Panc1 (cell line): ENCODE measurements at regions not wholly inside any gene's neighbourhood (a gene's known extent, or its start where the extent isn't known, plus 50 kb on each side); places are given as distances from the start of the nearest gene placed in this dataset.

ENCODE experiments used
- ATAC-seq: fragments of 200-7000 bp; cut with Tn5 transposase; 2 replicates; pipeline ENCODE4 v1.9.1; 2020; ENCODE audit warnings: mild to moderate bottlenecking, moderate library complexity
- BruUV-seq: library from RNA; stranded (reverse); fragments of 400-500 nt; replicated peaks from 2 replicates; lab custom pipeline; 2021; lab: Mats Ljungman, UMichigan
- CTCF ChIA-PET: fragments of 300-600 bp; sonication (Branson Sonifier 250); formaldehyde crosslinking; loops from one replicate; lab custom pipeline; 2022; ENCODE audit warnings: antibody characterized with exemption; lab: Charles Lee
- POLR2A ChIA-PET: fragments of 300-600 bp; sonication (Branson Sonifier 250); formaldehyde crosslinking; loops from one replicate; lab custom pipeline; 2022; ENCODE audit warnings: antibody characterized with exemption; lab: Charles Lee
- DNase-seq: peaks from one replicate; pipeline ENCODE4 v3.0.0-alpha.2; 2010; ENCODE audit warnings: low read depth, low spot score
- H3K27ac ChIP-seq: 2 replicates; pipeline ENCODE4 v1.5.1; 2011; ENCODE audit warnings: mild to moderate bottlenecking, low read length, inconsistent platforms
- H3K27me3 ChIP-seq: fragments of 200-500 bp; sonication (Bioruptor generic); 2 replicates; pipeline ENCODE4 v1.6.0; 2014; ENCODE audit warnings: low read length, inconsistent platforms; ENCODE audit not compliant: control insufficient read depth, insufficient read depth
- H3K36me3 ChIP-seq: fragments of 200-500 bp; sonication (Bioruptor generic); 2 replicates; pipeline ENCODE4 v1.5.1; 2014; ENCODE audit warnings: inconsistent platforms, mild to moderate bottlenecking, low read length, moderate library complexity; ENCODE audit not compliant: control insufficient read depth, insufficient read depth
- H3K4me1 ChIP-seq: 2 replicates; pipeline ENCODE4 v1.5.1; 2011; ENCODE audit warnings: inconsistent platforms, mild to moderate bottlenecking, low read length, moderate library complexity; ENCODE audit not compliant: control insufficient read depth, insufficient read depth
- H3K4me3 ChIP-seq, 2 experiments: 2 replicates each; pipeline ENCODE4 v1.5.1; 2011 to 2012; ENCODE audit warnings: low read depth in 2 of 2, low read length in 2 of 2, mild to moderate bottlenecking in 2 of 2, inconsistent platforms in 1 of 2, moderate library complexity in 1 of 2
- H3K9me3 ChIP-seq: fragments of 200-500 bp; sonication (Bioruptor generic); 2 replicates; pipeline ENCODE4 v1.5.1; 2014; ENCODE audit warnings: low read depth, mild to moderate bottlenecking, inconsistent platforms, low read length, moderate library complexity; ENCODE audit not compliant: control insufficient read depth, insufficient read depth
- CTCF ChIP-seq: fragments of 450-650 bp; IDR thresholded peaks from 2 replicates; pipeline ENCODE4 v1.5.1; 2017; ENCODE audit warnings: mild to moderate bottlenecking
- POLR2AphosphoS5 ChIP-seq: IDR thresholded peaks from 2 replicates; pipeline ENCODE4 v1.6.1; 2012; ENCODE audit warnings: mild to moderate bottlenecking, low read depth, low read length, moderate library complexity
- SIN3A ChIP-seq: IDR thresholded peaks from 2 replicates; pipeline ENCODE4 v1.6.1; 2012; ENCODE audit warnings: low read depth, mild to moderate bottlenecking, low read length, moderate library complexity, borderline replicate concordance; ENCODE audit not compliant: insufficient read depth
- TCF7L2 ChIP-seq: IDR thresholded peaks from 2 replicates; pipeline ENCODE4 v1.6.1; 2011; ENCODE audit warnings: mild to moderate bottlenecking, low read depth, low read length, inconsistent platforms
- in situ Hi-C: cut with HindIII; loops from 2 replicates; pipeline ENCODE4 v1.10.0; 2016; ENCODE audit warnings: low sequenced_read_pairs, low pct_unique_long_range_greater_than_20kb
- intact Hi-C: fragments of 100-400 bp; cut with micrococcal nuclease; formaldehyde crosslinking; loops from one replicate; pipeline ENCODE4 v1.10.0; 2022; ENCODE audit not compliant: unreplicated experiment
- TF ChIP-seq, protein P1 (sequence below), 2 experiments: IDR thresholded peaks; 2 replicates each; pipeline ENCODE4 v1.6.1; 2011 to 2012; ENCODE audit warnings: low read depth in 2 of 2, control low read depth in 1 of 2, low read length in 1 of 2, mild to moderate bottlenecking in 1 of 2, moderate library complexity in 1 of 2; ENCODE audit not compliant: insufficient read depth in 1 of 2

DNA sequence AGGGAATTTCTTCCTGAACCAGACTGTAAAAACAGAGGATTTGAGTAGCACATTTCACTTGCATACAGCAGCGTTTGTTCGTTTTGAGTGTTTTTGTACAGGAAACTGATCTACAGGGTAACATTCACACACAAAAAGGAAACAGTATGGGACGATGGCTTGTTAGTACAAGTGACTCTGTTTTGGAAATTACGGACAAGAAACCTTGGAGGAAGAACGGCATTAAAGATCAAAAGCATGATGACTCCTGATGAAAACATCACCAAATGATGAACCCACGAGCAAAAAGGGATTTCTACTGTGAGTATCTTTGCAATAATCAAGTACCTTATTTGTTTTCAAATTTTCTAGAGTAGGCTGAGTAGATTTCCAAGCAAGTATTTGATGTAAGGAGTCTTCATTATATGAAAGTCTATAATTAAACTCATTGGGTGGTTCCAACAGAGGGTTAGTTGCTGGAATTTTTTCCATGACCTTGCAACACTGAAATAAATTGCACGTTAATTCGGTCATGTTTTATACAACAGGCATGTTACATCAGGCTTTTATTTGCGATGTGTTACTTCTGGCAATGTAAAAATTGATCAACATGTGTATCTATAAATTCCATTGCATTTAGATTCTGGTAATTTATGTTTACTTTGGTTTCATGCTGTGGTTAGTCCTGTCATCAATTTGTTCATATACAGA is 76.7 kb upstream of the KCNK2 start:
- H3K36me3 ChIP-seq: no peaks in the 10 kb centered on the region
- H3K4me1 ChIP-seq: no peaks in the 10 kb centered on the region
- H3K27ac ChIP-seq: no peak overlapping the region
- ATAC-seq (no peak), DNase-seq (no peak)
- TF ChIP-seq TCF7L2 (no peak), POLR2AphosphoS5 (no peak), SIN3A (no peak), CTCF (no peak)
- TF ChIP-seq, protein P1, sequence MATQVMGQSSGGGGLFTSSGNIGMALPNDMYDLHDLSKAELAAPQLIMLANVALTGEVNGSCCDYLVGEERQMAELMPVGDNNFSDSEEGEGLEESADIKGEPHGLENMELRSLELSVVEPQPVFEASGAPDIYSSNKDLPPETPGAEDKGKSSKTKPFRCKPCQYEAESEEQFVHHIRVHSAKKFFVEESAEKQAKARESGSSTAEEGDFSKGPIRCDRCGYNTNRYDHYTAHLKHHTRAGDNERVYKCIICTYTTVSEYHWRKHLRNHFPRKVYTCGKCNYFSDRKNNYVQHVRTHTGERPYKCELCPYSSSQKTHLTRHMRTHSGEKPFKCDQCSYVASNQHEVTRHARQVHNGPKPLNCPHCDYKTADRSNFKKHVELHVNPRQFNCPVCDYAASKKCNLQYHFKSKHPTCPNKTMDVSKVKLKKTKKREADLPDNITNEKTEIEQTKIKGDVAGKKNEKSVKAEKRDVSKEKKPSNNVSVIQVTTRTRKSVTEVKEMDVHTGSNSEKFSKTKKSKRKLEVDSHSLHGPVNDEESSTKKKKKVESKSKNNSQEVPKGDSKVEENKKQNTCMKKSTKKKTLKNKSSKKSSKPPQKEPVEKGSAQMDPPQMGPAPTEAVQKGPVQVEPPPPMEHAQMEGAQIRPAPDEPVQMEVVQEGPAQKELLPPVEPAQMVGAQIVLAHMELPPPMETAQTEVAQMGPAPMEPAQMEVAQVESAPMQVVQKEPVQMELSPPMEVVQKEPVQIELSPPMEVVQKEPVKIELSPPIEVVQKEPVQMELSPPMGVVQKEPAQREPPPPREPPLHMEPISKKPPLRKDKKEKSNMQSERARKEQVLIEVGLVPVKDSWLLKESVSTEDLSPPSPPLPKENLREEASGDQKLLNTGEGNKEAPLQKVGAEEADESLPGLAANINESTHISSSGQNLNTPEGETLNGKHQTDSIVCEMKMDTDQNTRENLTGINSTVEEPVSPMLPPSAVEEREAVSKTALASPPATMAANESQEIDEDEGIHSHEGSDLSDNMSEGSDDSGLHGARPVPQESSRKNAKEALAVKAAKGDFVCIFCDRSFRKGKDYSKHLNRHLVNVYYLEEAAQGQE (IDR thresholded peaks at IDR 0.05; ENCODE audit: insufficient read depth in 1 of 2, low read depth in 2 of 2, low read length in 1 of 2): no peak
- POLR2A ChIA-PET: no interaction called here
- H3K4me3 ChIP-seq: peak overlapping the region in 1 of 2 experiments; percentile 3; a peak in 1 of 4 replicates
- in situ Hi-C loops (no loop called here), intact Hi-C loops (no loop called here)
- H3K27me3 ChIP-seq: no peaks in the 10 kb centered on the region
- no peaks in the 10 kb centered on the region for H3K9me3 ChIP-seq
- CTCF ChIA-PET: no interaction called here
- BruUV-seq: no TSS peak

DNA sequence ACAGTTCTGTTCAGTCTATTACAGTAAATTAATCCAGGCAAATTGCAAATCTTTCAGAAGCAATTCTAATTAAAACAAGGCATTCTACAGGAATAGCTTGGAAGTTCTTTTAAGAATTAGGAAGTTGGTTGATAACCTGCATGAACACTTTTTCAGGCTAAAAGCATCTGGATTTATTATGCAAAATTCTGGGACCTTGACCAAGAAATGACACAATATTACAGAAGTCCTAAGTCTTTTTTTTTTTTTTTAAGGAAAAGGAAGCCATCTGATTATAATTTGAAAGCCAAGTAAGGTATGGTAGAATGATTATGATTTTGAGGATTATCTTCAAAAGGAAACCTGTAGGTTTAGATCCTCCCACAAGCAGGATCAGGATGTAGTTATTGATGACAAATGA is 74.7 kb upstream of the KCNK2 start:
- CTCF ChIA-PET: no interaction called here

More for the DNA sequence above, 74.7 kb upstream of the KCNK2 start:
- no peaks in the 10 kb centered on the region for H3K4me1 ChIP-seq
- ATAC-seq (no peak), DNase-seq (no peak)
- H3K4me3 ChIP-seq: no peak overlapping the region
- H3K36me3 ChIP-seq: no peaks in the 10 kb centered on the region
- in situ Hi-C loops (no loop called here), intact Hi-C loops (no loop called here)
- BruUV-seq: no TSS peak
- H3K27ac ChIP-seq: no peak overlapping the region
- TF ChIP-seq SIN3A: no peak
- no peak for TF ChIP-seq CTCF
- no peak for TF ChIP-seq TCF7L2
- no peak for TF ChIP-seq POLR2AphosphoS5
- TF ChIP-seq, protein P1 (IDR thresholded peaks at IDR 0.05; ENCODE audit: insufficient read depth in 1 of 2, low read depth in 2 of 2, low read length in 1 of 2): no peak
- POLR2A ChIA-PET: no interaction called here
- no peaks in the 10 kb centered on the region for H3K27me3 ChIP-seq
- H3K9me3 ChIP-seq: no peaks in the 10 kb centered on the region
